ENCODE measurements at regions not wholly inside any gene's neighbourhood (a gene's known extent, or its start where the extent isn't known, plus 50 kb on each side); places are given as distances from the start of the nearest gene placed in this dataset.

GRCh38 chr20:60274717-60275116 lies 316.5 kb downstream of the CDH26 start:
- DNase-seq (ENCODE audit: low read depth in 2 of 2): no peak

GRCh38 chr20:60281295-60281694 lies 323.1 kb downstream of the CDH26 start:
- DNase-seq (ENCODE audit: low read depth in 2 of 2): no peak

- no peak for DNase-seq (ENCODE audit: low read depth in 2 of 2)
Observed at GRCh38 chr20:60283281-60283680, 325.1 kb downstream of the CDH26 start.

GRCh38 chr20:60286764-60287163 lies 328.5 kb downstream of the CDH26 start:
- no peak for DNase-seq (ENCODE audit: low read depth in 2 of 2)

- DNase-seq (ENCODE audit: low read depth in 2 of 2): no peak
Observed at GRCh38 chr20:60288945-60289344, 330.7 kb downstream of the CDH26 start.

GRCh38 chr20:60292001-60292520 lies 333.8 kb downstream of the CDH26 start:
- DNase-seq (ENCODE audit: low read depth in 2 of 2): no peak

GRCh38 chr20:60294632-60295031 lies 336.4 kb downstream of the CDH26 start:
- DNase-seq (ENCODE audit: low read depth in 2 of 2): no peak

GRCh38 chr20:60295214-60295613 lies 337.0 kb downstream of the CDH26 start:
- no peak for DNase-seq (ENCODE audit: low read depth in 2 of 2)

- no peak for DNase-seq (ENCODE audit: low read depth in 2 of 2)
Observed at GRCh38 chr20:60297649-60298048, 339.4 kb downstream of the CDH26 start.

- DNase-seq (ENCODE audit: low read depth in 2 of 2): no peak
Observed at GRCh38 chr20:60298647-60299046, 340.4 kb downstream of the CDH26 start.

GRCh38 chr20:60299951-60300350 lies 341.7 kb downstream of the CDH26 start:
- DNase-seq (ENCODE audit: low read depth in 2 of 2): no peak

- DNase-seq (ENCODE audit: low read depth in 2 of 2): no peak
Observed at GRCh38 chr20:60300374-60300773, 342.2 kb downstream of the CDH26 start.

GRCh38 chr20:60302875-60303274 lies 344.7 kb downstream of the CDH26 start:
- DNase-seq (ENCODE audit: low read depth in 2 of 2): no peak

GRCh38 chr20:60304026-60304590 lies 345.9 kb downstream of the CDH26 start:
- no peak for DNase-seq (ENCODE audit: low read depth in 2 of 2)

- no peak for DNase-seq (ENCODE audit: low read depth in 2 of 2)
Observed at GRCh38 chr20:60304931-60305330, 346.7 kb downstream of the CDH26 start.

GRCh38 chr20:60306105-60306504 lies 347.9 kb downstream of the CDH26 start:
- no peak for DNase-seq (ENCODE audit: low read depth in 2 of 2)

- DNase-seq (ENCODE audit: low read depth in 2 of 2): no peak
Observed at GRCh38 chr20:60306551-60306950, 348.3 kb downstream of the CDH26 start.

GRCh38 chr20:60310560-60311349 lies 352.5 kb downstream of the CDH26 start:
- DNase-seq (ENCODE audit: low read depth in 2 of 2): no peak

GRCh38 chr20:60313191-60313590 lies 355.0 kb downstream of the CDH26 start:
- DNase-seq (ENCODE audit: low read depth in 2 of 2): no peak

- no peak for DNase-seq (ENCODE audit: low read depth in 2 of 2)
Observed at GRCh38 chr20:60313614-60314013, 355.4 kb downstream of the CDH26 start.

GRCh38 chr20:60314727-60315126 lies 356.5 kb downstream of the CDH26 start:
- no peak for DNase-seq (ENCODE audit: low read depth in 2 of 2)

GRCh38 chr20:60316476-60317158 lies 358.4 kb downstream of the CDH26 start:
- DNase-seq (ENCODE audit: low read depth in 2 of 2): no peak

- no peak for DNase-seq (ENCODE audit: low read depth in 2 of 2)
Observed at GRCh38 chr20:60317401-60317800, 359.2 kb downstream of the CDH26 start.
